Left kidney (tissue), 1 donor: ENCODE measurements at regions not wholly inside any gene's neighbourhood (a gene's known extent, or its start where the extent isn't known, plus 50 kb on each side); places are given as distances from the start of the nearest gene placed in this dataset.

Source experiments
- DNase-seq: peaks from one replicate; pipeline ENCODE4 v3.0.0-alpha.2; 2013

DNA sequence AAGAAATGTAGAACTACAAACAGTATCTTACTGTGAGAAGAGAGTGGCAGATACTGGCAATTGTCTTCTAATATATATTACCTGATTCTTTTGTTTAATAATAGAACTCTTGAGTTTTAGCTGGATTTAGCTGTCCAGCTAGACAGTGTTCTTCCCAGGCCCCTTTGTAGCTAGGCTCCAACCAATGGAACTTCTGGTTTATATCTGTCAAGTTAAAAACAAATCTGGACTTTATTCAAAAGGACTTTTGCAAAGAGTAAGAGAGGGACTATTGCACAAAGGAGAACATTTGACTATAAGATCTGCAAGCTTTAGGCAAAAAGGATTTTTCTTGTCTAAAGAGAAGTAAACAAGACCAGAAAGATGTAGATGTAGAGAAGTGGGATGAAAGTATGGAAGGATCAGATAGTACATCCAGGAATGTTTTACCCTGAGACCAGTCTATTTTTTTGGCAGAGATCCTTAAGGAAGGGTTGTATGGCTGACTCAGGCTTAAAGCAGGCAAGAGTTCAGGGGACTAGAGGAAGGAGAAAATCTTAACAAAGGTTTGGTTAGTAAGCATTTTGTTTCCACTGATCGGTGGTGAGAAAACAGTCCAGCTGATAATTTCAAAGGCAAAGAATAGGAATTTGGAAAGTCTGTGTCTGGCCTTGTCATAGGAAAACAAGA lies 111.1 kb upstream of the PLEKHA5 start:
- DNase-seq, result no peak

GRCh38 chr12:19021240-19021639 lies 108.3 kb upstream of the PLEKHA5 start:
- no peak for DNase-seq

GRCh38 chr12:19021646-19022045 lies 107.9 kb upstream of the PLEKHA5 start:
- no peak for DNase-seq

DNA sequence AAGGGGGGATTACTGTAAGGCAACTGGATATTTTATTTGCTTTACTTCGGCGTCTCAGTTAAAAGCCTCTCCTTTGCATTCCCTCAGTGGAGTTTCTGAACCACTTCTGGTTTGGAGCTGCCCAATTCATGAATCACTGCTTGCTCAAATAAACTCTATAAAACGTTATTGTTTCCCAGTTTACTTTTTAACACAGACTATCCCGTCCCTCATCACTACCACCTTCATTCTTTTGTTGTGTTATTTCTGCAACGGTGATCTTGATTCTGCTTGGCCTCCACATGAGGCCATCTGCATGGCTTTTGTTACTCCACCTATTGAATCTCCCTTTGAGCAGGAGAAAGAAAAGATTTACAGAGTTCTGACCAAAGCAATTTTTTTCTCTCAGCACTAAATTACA lies 104.0 kb upstream of the PLEKHA5 start:
- no peak for DNase-seq

DNA sequence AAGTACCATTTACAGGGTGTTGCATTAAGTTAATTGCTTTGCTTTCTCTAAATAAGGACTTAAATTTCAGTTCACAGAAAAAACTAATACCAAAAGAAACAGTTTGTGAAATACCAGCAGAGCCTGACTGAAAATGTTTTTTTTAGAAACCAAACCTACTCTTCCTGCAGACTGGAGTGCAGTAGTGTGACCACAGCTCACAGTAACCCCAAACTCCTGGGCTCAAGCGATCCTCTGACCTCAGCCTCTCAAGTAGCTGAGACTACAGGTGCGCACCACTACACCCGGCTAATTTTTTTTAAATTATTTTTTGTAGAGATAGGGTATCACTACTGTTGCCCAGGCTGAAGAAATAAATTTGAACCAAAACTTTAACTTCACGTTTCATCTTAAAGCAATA lies 103.5 kb upstream of the PLEKHA5 start:
- no peak for DNase-seq

DNA sequence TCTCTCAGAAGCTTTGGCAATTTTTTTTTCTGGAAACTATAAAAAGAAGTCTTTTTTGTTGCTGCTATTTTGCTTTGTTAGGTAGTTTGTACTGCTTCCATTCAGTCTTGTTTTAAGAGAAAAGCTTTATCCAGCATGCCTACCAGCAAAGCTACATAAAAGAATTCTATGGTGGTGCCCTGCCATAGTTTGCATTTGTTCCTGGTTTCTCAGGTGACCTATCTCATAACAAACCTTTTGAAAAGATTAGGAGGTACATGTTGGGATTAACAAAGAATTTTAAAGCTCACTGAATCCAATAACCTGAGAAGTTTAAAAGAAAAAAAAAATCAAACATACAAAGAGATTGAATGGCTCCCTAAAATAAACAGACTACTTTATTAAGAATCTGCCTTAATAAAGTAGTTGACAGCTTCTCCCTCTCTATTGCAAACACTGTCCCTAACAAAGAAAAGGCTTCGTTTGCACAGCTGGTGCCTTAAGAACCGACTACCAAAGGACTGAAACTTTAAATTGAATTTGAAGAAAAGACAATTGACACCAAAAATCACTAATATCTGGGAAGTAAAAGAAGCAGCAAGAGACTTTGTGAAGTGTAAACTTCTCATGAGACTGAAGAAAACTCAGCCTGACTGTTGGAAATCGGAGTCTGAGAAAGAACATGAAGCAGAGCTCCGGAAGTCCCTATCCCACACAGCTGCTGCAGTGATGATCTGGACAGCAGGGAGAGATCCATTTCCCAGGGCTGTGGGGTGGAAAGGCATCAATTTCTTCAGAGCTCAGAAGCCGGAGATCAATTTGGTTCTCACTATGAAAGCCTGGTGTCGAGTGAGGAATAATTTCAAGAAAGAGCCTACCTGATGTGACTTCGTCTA lies 102.7 kb upstream of the PLEKHA5 start:
- no peak for DNase-seq

GRCh38 chr12:19030180-19030579 lies 99.4 kb upstream of the PLEKHA5 start:
- DNase-seq, result no peak

DNA sequence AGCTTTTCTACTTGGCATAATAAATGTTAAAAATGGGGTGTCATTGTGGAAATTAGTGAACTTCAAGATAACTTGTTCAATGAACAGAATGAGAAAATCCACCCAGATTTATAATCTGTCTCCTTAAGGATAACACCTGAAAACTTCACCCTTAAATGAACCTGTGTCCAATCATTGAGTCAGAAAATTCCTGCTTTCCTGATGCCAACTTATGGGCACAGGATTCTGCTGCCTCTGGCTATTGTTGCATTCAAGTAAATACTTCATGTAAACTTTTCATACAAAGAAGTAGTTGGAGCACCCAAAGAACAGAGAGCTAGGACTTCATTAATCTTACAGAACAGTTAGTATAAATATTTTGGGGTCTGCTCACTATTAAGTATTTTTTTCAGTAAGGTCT lies 98.9 kb upstream of the PLEKHA5 start:
- DNase-seq, result no peak

- no peak for DNase-seq
Measured at GRCh38 chr12:19031032-19031431, 98.5 kb upstream of the PLEKHA5 start.

GRCh38 chr12:19032826-19033225 lies 96.7 kb upstream of the PLEKHA5 start:
- no peak for DNase-seq

- DNase-seq, result no peak
Measured at GRCh38 chr12:19033244-19033643, 96.3 kb upstream of the PLEKHA5 start.

GRCh38 chr12:19034937-19035336 lies 94.6 kb upstream of the PLEKHA5 start:
- DNase-seq, result no peak

GRCh38 chr12:19035536-19035935 lies 94.0 kb upstream of the PLEKHA5 start:
- no peak for DNase-seq

DNA sequence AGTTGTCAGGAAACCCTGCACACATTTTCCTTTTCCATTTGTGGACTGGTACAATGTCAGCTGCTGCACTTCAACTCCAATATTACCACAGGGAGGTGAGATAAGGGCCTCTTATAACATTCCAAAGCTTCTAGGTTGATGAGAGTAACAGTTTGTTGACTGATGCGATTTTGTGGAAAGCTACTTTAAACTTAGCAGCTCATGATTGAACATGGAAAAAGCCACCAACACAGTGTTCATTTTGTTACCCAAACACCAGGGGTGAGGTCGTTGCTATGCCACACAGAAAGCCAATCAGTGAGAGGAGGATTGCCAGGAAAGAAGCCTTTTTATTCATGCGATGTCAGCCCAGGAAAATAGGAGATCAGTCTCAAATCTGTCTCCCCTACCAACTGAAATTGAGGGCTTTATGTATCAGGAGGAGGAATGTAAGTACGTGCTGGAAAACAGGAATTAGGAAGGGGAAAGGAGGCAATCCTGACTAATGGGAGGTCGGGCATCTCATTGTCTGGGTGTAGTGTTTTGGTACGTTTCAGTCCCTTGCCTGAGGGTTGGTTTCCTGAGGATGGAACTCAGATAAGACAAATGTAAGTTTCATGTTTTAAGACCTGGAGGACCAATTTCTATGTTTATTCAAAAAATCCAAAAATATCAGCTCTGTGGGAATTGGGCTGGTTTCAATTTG lies 92.7 kb upstream of the PLEKHA5 start:
- DNase-seq, result no peak

DNA sequence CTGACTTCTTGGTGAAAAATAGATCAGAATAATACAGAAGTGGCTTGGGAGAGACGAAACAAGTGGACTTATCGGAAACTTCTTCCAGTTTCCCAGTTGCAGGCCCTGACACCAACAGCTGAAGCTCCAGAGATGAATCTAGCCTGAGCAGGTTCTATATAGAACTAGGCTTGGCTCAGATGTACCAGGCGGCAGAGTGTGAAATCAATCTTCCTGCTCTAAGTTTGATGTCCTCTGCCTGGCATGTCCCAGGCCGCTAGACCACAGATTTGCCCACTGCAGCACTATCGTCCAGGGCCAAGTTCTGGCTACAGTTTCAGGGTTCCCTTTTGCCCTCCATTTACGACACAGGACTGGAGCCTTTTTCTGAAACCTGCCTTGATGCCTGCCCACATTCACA lies 91.3 kb upstream of the PLEKHA5 start:
- DNase-seq, result no peak

- DNase-seq, result no peak
Measured at GRCh38 chr12:19039515-19039914, 90.0 kb upstream of the PLEKHA5 start.

DNA sequence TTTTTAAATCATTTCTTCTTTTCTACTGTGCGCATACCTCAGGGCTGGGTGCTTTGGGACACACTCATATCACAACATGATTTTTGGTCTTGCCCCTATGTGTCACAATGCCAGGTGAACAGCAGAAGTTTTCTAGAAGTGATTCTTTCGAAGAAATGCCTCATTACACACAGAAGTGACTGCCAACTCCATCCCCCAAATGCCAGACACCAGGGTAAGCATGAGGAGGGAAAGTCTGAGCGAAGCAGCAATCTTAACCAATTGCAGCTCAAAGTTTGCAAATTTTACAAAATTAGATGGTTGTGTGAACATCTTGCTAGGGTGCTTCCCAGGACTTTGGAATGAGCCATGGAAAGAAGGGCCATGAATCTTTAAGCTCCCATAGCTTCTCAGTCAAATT lies 87.3 kb upstream of the PLEKHA5 start:
- no peak for DNase-seq

GRCh38 chr12:19044430-19044829 lies 85.1 kb upstream of the PLEKHA5 start:
- DNase-seq, result no peak

DNA sequence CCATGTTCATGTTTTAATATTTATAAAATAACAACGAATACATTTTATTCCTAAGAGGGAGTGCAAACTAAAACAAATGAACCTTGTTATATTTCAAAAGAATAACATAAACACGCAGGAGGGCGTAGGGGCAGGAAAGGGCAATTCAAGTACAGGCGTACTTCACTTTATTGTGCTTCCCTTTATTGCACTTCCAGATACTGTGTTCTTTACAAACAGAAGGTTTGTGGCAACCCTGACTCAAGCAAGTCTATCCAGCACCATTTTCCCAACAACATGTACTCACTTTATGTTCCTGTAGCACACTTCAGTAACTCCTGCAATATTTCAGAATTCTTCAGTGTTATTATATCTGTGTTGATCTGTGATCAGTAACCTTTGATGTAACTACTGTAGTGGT lies 84.6 kb upstream of the PLEKHA5 start:
- no peak for DNase-seq

DNA sequence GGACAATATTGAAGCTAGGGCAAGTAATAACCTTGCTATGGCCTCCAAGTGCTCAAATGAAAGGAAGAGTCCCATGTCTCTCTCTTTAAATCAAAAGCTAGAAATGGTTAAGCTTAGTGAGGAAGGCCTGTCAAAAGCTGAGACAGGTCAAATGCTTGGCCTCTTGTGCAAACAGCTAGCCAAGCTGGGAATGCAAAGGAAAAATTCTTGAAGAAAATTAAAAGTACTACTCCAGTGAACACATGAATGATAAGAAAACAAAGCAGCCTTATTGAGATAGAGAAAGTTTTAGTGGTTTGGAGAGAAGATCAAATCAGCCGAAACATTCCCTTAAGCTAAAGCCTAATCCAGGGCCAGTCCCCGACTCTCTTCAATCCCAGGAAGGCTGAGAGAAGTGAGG lies 84.1 kb upstream of the PLEKHA5 start:
- no peak for DNase-seq

- no peak for DNase-seq
Measured at GRCh38 chr12:19048943-19049342, 80.6 kb upstream of the PLEKHA5 start.

DNA sequence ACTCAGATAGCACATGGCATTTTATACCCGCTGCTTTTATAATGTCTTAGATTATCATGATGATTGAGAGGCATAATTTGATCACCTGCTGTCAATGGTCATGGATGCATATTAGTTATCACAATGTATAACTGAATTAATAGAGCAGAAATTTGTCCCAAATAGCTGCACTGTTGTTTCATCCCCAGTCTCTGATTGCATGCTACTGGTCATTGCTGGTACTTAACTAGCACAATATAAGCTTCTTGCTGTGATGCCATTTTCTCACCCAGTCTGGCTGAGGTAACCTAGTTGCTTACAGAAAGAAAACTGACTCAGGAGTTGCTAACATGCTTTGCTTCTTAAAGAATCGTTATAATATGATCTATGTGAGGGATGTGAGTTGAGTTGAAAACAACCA lies 76.8 kb upstream of the PLEKHA5 start:
- no peak for DNase-seq

DNA sequence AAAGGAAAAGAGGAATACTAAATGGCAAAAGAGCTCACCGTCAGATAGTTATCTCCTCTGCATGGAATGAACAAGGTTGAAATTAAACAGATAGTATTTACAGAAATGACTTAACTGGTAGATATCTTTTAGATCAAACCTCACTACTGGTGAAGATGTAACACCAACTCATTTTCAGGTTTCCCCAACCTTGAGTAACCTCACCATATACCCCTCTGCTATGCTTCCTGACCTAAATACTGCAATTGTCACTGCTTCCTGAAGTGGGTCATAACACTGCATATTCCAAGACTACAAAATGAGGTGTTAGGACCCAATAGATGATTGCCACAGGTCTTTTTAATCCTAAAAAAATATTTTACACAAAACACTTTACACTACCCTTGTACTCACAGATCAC lies 76.3 kb upstream of the PLEKHA5 start:
- DNase-seq, result no peak
